ENCODE measurements at regions not wholly inside any gene's neighbourhood (a gene's known extent, or its start where the extent isn't known, plus 50 kb on each side); places are given as distances from the start of the nearest gene placed in this dataset.

DNA sequence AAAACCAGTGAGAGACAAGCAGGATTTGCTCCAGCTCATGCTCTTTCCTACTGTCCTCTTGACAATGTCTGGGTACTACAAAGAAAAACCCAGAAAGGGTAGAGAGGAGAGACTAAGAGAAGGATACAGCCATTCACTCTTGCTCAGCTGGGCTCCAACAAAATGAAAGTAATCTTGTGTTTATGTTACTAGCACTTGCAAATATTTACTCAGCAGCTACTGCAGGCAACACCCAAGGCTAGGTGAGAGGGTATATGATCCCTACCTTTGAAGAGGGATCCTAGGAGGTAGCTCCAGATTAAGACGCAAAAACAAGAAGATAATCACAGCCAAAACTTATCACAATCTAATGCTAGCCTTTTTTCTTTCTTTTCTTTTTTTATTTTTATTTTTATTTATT lies 329.6 kb upstream of the ACVR2A start:
- H3K4me3 ChIP-seq (ENCODE audit: low read depth, low read length): no peak overlapping the region
- TF ChIP-seq, protein P1, sequence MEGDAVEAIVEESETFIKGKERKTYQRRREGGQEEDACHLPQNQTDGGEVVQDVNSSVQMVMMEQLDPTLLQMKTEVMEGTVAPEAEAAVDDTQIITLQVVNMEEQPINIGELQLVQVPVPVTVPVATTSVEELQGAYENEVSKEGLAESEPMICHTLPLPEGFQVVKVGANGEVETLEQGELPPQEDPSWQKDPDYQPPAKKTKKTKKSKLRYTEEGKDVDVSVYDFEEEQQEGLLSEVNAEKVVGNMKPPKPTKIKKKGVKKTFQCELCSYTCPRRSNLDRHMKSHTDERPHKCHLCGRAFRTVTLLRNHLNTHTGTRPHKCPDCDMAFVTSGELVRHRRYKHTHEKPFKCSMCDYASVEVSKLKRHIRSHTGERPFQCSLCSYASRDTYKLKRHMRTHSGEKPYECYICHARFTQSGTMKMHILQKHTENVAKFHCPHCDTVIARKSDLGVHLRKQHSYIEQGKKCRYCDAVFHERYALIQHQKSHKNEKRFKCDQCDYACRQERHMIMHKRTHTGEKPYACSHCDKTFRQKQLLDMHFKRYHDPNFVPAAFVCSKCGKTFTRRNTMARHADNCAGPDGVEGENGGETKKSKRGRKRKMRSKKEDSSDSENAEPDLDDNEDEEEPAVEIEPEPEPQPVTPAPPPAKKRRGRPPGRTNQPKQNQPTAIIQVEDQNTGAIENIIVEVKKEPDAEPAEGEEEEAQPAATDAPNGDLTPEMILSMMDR (IDR thresholded peaks at IDR 0.05; ENCODE audit: low read depth, low read length, missing control alignments): no peak
- DNase-seq (ENCODE audit: low read depth): no peak

DNA sequence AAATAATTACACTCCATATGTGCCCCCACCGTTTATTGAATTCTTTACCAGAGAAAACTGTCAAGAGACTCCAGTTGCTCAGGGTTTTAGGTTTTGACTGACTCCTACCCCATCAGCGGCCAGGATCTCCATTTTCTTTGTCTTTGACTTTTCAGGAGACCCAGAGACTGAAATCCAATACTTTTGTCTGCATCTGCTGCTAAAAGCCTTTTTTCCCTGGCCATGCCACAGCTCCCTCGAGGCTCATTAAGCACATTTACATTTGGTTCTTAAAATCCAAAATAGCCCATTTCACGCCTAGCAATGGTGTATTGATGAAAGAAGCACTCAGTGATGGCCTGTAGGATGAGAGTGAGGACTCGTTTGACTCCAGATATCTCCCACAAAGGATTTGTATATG lies 332.6 kb upstream of the ACVR2A start:
- DNase-seq (ENCODE audit: low read depth): no peak
- TF ChIP-seq, protein P1 (IDR thresholded peaks at IDR 0.05; ENCODE audit: low read depth, low read length, missing control alignments): no peak
- H3K4me3 ChIP-seq (ENCODE audit: low read depth, low read length): no peak overlapping the region

DNA sequence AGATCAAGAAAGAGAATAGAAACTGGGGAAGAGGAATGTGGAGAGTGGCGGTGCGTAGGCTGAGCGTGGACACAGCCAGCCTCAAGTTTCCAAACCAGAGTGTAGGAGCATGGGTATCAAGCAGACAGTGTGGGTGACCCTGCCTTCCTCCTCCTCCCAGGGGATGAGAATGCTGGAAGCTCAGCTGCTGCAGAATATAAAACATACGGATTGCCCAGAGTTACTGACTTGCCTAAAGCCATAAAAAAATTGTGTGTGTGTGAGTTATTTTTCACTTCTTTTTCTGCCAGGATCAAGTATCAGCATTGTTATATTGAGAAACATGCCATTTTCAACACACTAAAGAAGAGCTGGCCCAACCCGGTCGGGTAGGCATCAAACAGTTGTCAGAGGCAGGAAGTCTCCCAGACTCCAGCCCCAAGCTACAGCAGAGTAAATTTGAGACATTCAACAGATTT lies 333.3 kb upstream of the ACVR2A start:
- H3K4me3 ChIP-seq (ENCODE audit: low read depth, low read length): no peak overlapping the region
- DNase-seq (ENCODE audit: low read depth): no peak
- TF ChIP-seq, protein P1 (IDR thresholded peaks at IDR 0.05; ENCODE audit: low read depth, low read length, missing control alignments): no peak

DNA sequence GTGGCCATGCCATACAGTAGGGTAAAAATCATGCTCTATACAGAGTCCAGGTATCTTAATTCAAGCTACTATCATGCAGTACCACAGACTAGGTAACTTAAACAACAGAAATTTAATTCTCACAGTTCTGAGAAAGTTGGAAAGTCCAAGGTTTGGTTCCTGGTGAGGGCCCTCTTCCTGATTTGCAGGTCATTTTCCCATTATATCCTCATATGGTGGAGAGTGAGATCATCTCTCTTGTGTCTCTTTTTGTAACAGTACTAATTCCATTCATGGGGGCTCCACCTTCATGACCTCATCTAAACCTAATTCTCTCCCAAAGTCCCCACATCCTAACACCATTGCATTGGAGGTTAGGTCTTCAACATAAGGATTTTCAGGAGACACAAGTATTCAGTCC lies 335.0 kb upstream of the ACVR2A start:
- DNase-seq (ENCODE audit: low read depth): no peak
- H3K4me3 ChIP-seq (ENCODE audit: low read depth, low read length): no peak overlapping the region
- TF ChIP-seq, protein P1 (IDR thresholded peaks at IDR 0.05; ENCODE audit: low read depth, low read length, missing control alignments): no peak

DNA sequence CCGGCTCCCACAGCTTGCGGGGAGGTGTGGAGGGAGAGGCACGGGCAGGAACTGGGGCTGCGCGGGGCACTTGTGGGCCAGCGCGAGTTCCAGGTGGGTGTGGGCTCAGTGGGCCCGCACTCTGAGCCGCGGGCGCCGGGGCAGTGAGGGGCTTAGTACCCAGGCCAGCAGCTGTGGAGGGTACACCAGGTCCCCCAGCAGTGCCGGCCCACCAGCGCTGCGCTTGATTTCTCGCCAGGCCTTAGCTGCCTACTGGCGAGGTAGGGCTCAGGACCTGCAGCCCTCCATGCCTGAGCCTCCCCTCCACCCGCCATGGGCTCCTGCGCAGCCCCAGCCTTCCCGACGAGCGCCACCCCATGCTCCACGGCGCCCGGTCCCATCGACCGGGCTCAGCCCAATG lies 337.9 kb upstream of the ACVR2A start:
- TF ChIP-seq, protein P1 (IDR thresholded peaks at IDR 0.05; ENCODE audit: low read depth, low read length, missing control alignments): no peak
- DNase-seq (ENCODE audit: low read depth): no peak
- H3K4me3 ChIP-seq (ENCODE audit: low read depth, low read length): no peak overlapping the region

DNA sequence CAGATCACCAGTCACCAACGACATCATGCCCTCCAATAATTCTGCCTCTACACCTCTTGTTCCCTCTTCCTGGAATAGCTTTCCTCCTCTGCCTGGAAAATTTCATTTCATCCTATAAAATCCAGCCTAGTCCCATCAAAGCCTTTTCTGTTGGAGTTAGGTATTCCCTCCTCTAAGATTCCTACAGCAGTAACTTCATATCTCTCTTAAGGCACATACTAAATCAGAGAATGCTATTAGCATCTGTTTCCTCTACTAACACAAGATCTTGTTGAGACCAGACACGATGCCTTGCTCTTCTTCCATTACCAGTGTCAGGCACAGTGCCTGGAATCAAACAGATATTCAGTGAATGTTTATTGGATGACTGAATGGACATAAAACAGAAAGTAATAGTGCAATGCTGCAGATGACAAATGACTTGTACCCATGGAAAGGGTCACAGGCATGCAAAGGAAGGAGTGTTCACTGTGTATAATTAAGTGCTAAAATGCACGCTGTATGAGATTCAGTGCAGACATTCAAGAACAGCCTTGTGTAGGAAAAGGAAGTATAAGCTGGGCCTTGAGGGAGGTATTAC lies 342.0 kb upstream of the ACVR2A start:
- no peak for DNase-seq (ENCODE audit: low read depth)
- TF ChIP-seq, protein P1 (IDR thresholded peaks at IDR 0.05; ENCODE audit: low read depth, low read length, missing control alignments): no peak
- H3K4me3 ChIP-seq (ENCODE audit: low read depth, low read length): no peak overlapping the region

DNA sequence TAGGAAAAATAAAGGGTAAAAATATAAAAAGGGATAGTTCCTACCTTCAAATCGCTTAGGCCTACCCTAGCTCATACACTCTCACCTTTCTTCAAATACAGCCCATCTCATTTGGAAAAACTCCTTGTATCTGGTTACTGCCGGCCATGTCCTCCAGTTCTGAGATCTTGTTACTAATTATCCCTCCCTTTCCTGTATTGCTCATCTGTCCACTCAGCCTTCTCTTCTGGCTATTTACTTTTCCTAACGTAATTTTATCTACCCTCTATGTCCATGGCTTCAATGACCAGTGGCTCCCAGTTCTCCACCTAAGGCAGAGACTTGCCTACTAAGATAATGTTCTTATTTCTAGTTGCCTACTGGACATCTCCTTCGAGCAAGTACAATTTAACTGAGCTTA lies 342.9 kb upstream of the ACVR2A start:
- no peak for DNase-seq (ENCODE audit: low read depth)
- no peak overlapping the region for H3K4me3 ChIP-seq (ENCODE audit: low read depth, low read length)
- TF ChIP-seq, protein P1 (IDR thresholded peaks at IDR 0.05; ENCODE audit: low read depth, low read length, missing control alignments): no peak

Data from GM12864 (cell line).